Fibroblast of villous mesenchyme (primary cell): ENCODE measurements at regions not wholly inside any gene's neighbourhood (a gene's known extent, or its start where the extent isn't known, plus 50 kb on each side); places are given as distances from the start of the nearest gene placed in this dataset.

Source experiments
- DNase-seq: peaks from one replicate; pipeline ENCODE4 v3.0.0-alpha.2; 2010; ENCODE audit warnings: low read depth
- H3K4me3 ChIP-seq: 2 replicates; pipeline ENCODE4 v1.5.1; 2011; ENCODE audit warnings: low read depth, mild to moderate bottlenecking, low read length
- CTCF ChIP-seq: IDR thresholded peaks from 2 replicates; pipeline ENCODE4 v1.5.1; 2012; ENCODE audit warnings: low read depth, mild to moderate bottlenecking, low read length; ENCODE audit not compliant: insufficient read depth

GRCh38 chr4:136922066-136922465 lies 610.2 kb downstream of the PCDH18 start:
- no peak for DNase-seq
- H3K4me3 ChIP-seq: no peak overlapping the region
- TF ChIP-seq CTCF: no peak

- H3K4me3 ChIP-seq: no peak overlapping the region
- no peak for TF ChIP-seq CTCF
- DNase-seq: no peak
Measured at GRCh38 chr4:136920092-136920881, 612.0 kb downstream of the PCDH18 start.

- no peak for DNase-seq
- no peak overlapping the region for H3K4me3 ChIP-seq
- no peak for TF ChIP-seq CTCF
Measured at GRCh38 chr4:136918772-136919171, 613.5 kb downstream of the PCDH18 start.

- TF ChIP-seq CTCF: no peak
- no peak overlapping the region for H3K4me3 ChIP-seq
- DNase-seq: no peak
Measured at GRCh38 chr4:136917312-136918110, 614.8 kb downstream of the PCDH18 start.

- TF ChIP-seq CTCF: no peak
- H3K4me3 ChIP-seq: no peak overlapping the region
- no peak for DNase-seq
Measured at GRCh38 chr4:136909626-136910025, 622.7 kb downstream of the PCDH18 start.

GRCh38 chr4:136908122-136908521 lies 624.2 kb downstream of the PCDH18 start:
- DNase-seq: no peak
- TF ChIP-seq CTCF: no peak
- H3K4me3 ChIP-seq: no peak overlapping the region
